Right lobe of liver (tissue), 6 donors: ENCODE measurements at regions not wholly inside any gene's neighbourhood (a gene's known extent, or its start where the extent isn't known, plus 50 kb on each side); places are given as distances from the start of the nearest gene placed in this dataset.

Experiments used
- ATAC-seq, 4 donors: fragments of 200-7000 bp; cut with Tn5 transposase; one replicate each; pipeline ENCODE4 v1.9.1; 2020; ENCODE audit warnings: mild to moderate bottlenecking in 4 of 4, moderate library complexity in 4 of 4
- DNase-seq, 3 donors: peaks; one replicate each; pipeline ENCODE4 v3.0.0-alpha.2; 2020
- H3K27ac ChIP-seq, 3 donors: fragments of 200-600 bp; one replicate each; pipeline ENCODE4 v1.8.0; 2022
- H3K27me3 ChIP-seq, 2 donors: fragments of 200-600 bp; one replicate each; pipeline ENCODE4 v1.8.0; 2022
- H3K36me3 ChIP-seq, 4 donors: fragments of 200-600 bp; sonication (generic) in 1 of 4; one replicate each; pipeline versions ENCODE4 v1.5.1 to v1.8.0; 2017 to 2022; ENCODE audit warnings: control low read depth in 1 of 4
- H3K4me1 ChIP-seq, 4 donors: fragments of 200-600 bp; sonication (generic) in 1 of 4; one replicate each; pipeline versions ENCODE4 v1.5.1 to v1.8.0; 2017 to 2022; ENCODE audit warnings: control low read depth in 1 of 4
- H3K4me3 ChIP-seq, 3 donors: fragments of 200-600 bp; one replicate each; pipeline ENCODE4 v1.8.0; 2022
- H3K9me3 ChIP-seq, 4 donors: fragments of 200-600 bp; sonication (generic) in 1 of 4; one replicate each; pipeline versions ENCODE4 v1.5.1 to v1.8.0; 2017 to 2022; ENCODE audit warnings: control low read depth in 1 of 4
- POLR2A ChIP-seq: fragments of 450-650 bp; IDR thresholded peaks from one replicate; pipeline ENCODE4 v1.6.1; 2017; ENCODE audit warnings: antibody characterized with exemption, mild to moderate bottlenecking
- WGBS: methylation state at CpG from one replicate; pipeline ENCODE4 v1.1.6; 2018; ENCODE audit warnings: low coverage, low lambda C conversion rate; ENCODE audit not compliant: insufficient coverage; ENCODE audit errors: missing lambda C conversion rate; 5-methylcytosine and 5-hydroxymethylcytosine counted together
- intact Hi-C, 2 donors: fragments of 100-400 bp; cut with DNase I; formaldehyde crosslinking; loops; one replicate each; pipeline versions ENCODE4 v1.11.2 to v1.14.1; 2022
- TF ChIP-seq, protein P1 (sequence below), 4 donors: fragments of 200-600 bp in 3 of 4; fragments of 450-650 bp in 1 of 4; IDR thresholded peaks; one replicate each; pipeline versions ENCODE4 v1.5.1 to v1.8.0; 2016 to 2022; ENCODE audit warnings: antibody characterized with exemption in 4 of 4, mild to moderate bottlenecking in 2 of 4
- donor health status: DM: no; HTN: yes; CAD: no.
- donor health status: DM: no; HTN: no; CAD: no.
- donor health status: DM: no; HTN: no; CAD: no.
- donor health status: DM: no; HTN: yes; CAD: no.
- donor health status: DM: no; HTN: yes; CAD: no.

GRCh38 chrX:151510203-151510602 lies 53.3 kb upstream of the PASD1 start:
- no peaks in the 10 kb centered on the region for H3K9me3 ChIP-seq
- WGBS, result 38% methylated on average over 4 of the region's 4 CpGs
- H3K4me3 ChIP-seq, result no peak overlapping the region
- no peaks in the 10 kb centered on the region for H3K27me3 ChIP-seq
- TF ChIP-seq, protein P1, sequence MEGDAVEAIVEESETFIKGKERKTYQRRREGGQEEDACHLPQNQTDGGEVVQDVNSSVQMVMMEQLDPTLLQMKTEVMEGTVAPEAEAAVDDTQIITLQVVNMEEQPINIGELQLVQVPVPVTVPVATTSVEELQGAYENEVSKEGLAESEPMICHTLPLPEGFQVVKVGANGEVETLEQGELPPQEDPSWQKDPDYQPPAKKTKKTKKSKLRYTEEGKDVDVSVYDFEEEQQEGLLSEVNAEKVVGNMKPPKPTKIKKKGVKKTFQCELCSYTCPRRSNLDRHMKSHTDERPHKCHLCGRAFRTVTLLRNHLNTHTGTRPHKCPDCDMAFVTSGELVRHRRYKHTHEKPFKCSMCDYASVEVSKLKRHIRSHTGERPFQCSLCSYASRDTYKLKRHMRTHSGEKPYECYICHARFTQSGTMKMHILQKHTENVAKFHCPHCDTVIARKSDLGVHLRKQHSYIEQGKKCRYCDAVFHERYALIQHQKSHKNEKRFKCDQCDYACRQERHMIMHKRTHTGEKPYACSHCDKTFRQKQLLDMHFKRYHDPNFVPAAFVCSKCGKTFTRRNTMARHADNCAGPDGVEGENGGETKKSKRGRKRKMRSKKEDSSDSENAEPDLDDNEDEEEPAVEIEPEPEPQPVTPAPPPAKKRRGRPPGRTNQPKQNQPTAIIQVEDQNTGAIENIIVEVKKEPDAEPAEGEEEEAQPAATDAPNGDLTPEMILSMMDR (IDR thresholded peaks at IDR 0.05), result no peak
- TF ChIP-seq POLR2A, result no peak
- intact Hi-C loops, result no loop called here
- H3K36me3 ChIP-seq, result no peaks in the 10 kb centered on the region
- DNase-seq (no peak), ATAC-seq (no peak)
- no peaks in the 10 kb centered on the region for H3K4me1 ChIP-seq
- H3K27ac ChIP-seq, result no peak overlapping the region

- DNase-seq, result no peak
- TF ChIP-seq, protein P1 (IDR thresholded peaks at IDR 0.05), result no peak
- TF ChIP-seq POLR2A, result no peak
- H3K9me3 ChIP-seq, result no peaks in the 10 kb centered on the region
Observed at GRCh38 chrX:151513472-151513871, 50.0 kb upstream of the PASD1 start.

More at GRCh38 chrX:151513472-151513871, 50.0 kb upstream of the PASD1 start:
- Histone ChIP-seq H3K4me3 (no peak overlapping the region), H3K4me1 (no peaks in the 10 kb centered on the region), H3K36me3 (no peaks in the 10 kb centered on the region), H3K27ac (no peak overlapping the region), H3K27me3 (no peaks in the 10 kb centered on the region)
- intact Hi-C loops, result no loop called here
- ATAC-seq, result no peak
